ENCODE measurements at regions not wholly inside any gene's neighbourhood (a gene's known extent, or its start where the extent isn't known, plus 50 kb on each side); places are given as distances from the start of the nearest gene placed in this dataset.
"Not testable (repeated sequence)": the region's sequence is repeated elsewhere in the genome, so short reads cannot be mapped to it uniquely, and the experiment has no call there.

- DNase-seq (ENCODE audit: low read depth in 3 of 3, low spot score in 1 of 3), result no peak
Observed at GRCh38 chr14:58981840-58982239, 206.6 kb upstream of the DAAM1 start.

DNA sequence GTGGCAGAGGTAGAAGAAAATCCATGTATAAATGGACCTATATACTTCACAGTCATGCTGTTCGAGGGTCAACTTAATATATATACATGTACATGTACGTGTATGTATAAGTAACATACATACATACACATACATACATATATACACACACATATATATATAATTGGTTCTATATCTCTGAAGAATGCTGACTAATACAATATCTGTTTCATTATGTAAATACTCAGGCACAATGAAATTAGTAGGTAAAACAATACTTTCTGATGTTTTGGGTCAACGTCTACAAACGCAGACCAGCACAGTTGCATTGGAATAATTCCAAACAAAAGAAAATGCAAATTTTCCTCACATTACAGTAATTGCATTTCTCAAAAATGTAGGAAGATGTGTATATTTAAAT is 202.7 kb upstream of the DAAM1 start:
- no peak for DNase-seq (ENCODE audit: low read depth in 3 of 3, low spot score in 1 of 3)

DNA sequence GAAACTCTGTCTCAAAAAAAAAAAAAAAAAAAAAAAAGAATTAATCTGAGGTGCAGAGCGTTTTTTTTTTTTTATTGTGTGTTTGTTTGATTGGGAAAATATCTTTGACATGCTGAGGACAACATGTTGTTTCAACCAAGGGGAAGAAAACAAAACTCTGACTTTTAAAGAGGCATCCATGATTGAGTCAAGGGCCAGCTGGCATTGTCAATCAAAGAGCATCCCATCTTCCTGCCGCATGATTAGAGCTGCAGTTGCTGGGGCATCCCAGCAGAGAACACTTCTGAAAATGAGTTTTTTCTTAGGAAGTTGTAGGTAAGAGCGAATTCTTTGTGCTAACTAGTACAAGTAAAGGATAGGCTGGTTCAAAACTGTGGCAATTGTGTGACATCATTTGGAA is 200.9 kb upstream of the DAAM1 start:
- no peak for DNase-seq (ENCODE audit: low read depth in 3 of 3, low spot score in 1 of 3)

- DNase-seq (ENCODE audit: low read depth in 3 of 3, low spot score in 1 of 3), result no peak
Observed at GRCh38 chr14:58992935-58993334, 195.5 kb upstream of the DAAM1 start.

GRCh38 chr14:58994130-58994529 is 194.3 kb upstream of the DAAM1 start:
- no peak for DNase-seq (ENCODE audit: low read depth in 3 of 3, low spot score in 1 of 3)

DNA sequence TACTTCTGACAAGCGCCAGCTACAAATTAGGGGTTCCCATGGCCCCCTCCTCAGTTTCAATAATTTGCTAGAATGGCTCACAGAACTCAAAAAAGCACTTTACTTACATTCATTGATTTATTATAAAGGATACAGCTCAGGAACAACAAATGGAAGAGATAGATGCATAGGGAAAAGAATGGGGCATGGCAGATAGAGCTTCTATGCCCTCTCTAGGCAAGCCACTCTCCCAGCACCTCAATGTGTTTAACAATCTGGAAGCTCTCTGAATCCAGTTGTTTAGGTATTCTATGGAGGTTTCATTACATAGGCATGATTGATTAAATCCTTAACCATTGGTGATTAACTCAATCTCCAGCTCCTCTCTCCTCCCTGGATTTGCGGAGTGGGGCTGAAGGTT is 184.5 kb upstream of the DAAM1 start:
- no peak for DNase-seq (ENCODE audit: low read depth in 3 of 3, low spot score in 1 of 3)

GRCh38 chr14:59006179-59006578 is 182.3 kb upstream of the DAAM1 start:
- not testable (repeated sequence) for DNase-seq (ENCODE audit: low read depth in 3 of 3, low spot score in 1 of 3)

DNA sequence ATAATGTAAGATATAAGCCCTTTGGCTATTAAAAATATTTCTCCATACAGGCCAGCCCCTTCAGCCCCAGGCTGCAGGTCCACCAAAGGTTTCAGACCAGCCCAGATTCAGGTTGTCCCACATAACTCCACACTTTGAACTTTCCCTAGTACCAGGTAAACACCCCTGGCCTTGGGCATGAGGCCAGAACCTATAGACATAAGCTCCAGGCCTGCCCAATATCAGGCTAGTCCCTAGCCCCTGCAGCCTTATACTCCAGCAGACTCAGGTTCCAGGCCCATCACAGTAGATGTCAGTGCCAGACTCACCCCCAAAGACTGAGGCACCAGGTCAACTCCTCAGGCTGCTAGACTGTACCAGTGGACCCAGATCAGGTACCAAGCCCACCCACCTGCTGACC is 178.5 kb upstream of the DAAM1 start:
- DNase-seq (ENCODE audit: low read depth in 3 of 3, low spot score in 1 of 3), result no peak

GRCh38 chr14:59013672-59014298 is 174.7 kb upstream of the DAAM1 start:
- no peak for DNase-seq (ENCODE audit: low read depth in 3 of 3, low spot score in 1 of 3)

GRCh38 chr14:59015482-59015881 is 173.0 kb upstream of the DAAM1 start:
- no peak for DNase-seq (ENCODE audit: low read depth in 3 of 3, low spot score in 1 of 3)

- no peak for DNase-seq (ENCODE audit: low read depth in 3 of 3, low spot score in 1 of 3)
Observed at GRCh38 chr14:59017285-59017965, 171.0 kb upstream of the DAAM1 start.

DNA sequence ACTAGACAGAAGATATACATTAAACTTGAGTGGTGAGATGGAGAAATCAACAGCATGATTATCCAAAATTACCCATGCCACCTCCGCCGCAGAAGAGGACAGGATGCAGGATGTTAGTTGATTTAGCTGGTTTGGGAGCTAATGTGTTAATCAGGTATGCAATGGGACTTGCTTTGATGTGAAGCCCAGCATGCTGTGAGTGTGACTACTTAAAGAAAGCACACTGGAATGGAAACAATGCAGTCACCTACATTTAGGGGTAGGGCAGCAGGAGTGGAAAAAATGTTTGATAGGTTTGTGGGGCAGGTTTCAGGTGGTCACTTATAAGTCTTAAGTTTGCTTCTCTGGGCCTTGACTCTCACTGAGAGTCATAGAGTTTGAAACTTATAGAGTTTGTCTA is 170.0 kb upstream of the DAAM1 start:
- DNase-seq (ENCODE audit: low read depth in 3 of 3, low spot score in 1 of 3), result no peak

DNA sequence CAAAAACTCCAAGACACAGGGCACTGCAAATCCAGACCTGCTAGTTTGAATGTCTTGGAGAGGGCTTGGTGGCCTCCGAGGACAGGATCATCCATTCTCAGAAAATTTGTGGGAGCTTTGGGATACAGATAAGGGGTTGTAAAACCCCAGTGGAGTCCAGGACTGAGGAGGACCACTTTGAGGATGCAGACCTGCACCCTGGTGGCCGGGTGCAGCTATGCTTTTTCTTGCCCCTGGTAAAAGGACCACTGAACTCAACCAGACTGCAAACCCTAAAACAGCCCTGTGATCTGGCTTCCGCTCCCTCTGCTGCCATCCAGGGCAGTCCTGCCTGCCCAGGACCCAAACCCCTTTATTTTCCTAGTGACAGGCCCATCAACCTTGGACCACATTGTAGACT is 169.5 kb upstream of the DAAM1 start:
- no peak for DNase-seq (ENCODE audit: low read depth in 3 of 3, low spot score in 1 of 3)

DNA sequence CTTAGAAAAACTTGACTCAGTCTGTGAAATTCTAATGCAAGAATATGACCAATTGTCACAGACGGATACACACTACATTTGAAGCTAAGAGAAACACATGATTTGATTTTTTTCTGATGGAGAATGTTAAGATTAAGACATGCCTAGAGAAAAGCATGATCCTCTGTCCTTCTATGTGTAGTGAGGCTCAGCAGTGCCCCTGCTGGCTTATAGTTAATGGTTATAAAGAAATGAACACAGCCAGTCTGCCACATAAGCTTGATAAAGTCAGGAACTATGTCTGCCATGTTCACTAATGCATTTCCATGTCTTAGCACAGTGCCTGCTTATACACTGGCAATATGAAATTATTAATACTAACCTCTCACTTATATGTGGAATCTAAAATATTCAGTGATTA is 168.1 kb upstream of the DAAM1 start:
- no peak for DNase-seq (ENCODE audit: low read depth in 3 of 3, low spot score in 1 of 3)

GRCh38 chr14:59022144-59022543 is 166.3 kb upstream of the DAAM1 start:
- DNase-seq (ENCODE audit: low read depth in 3 of 3, low spot score in 1 of 3), result no peak

DNA sequence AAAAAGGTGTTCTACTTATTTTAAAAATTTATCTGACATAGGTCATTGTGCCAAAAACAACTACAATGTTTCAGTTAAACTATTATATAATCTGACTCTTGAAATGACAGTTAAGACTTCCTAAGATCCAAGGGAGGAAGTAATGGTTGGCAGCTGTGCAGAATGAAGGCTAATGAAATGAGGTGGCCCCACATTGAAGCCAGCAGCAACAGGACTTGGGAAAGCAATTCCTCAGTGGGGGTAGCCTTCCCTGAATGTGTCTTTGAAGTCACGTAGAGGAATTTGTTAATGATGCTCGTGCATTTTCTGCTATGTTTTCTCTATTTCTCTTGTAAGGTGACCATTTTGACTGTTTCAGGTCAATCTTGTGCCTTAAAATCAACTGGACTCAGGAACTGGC is 162.4 kb upstream of the DAAM1 start:
- no peak for DNase-seq (ENCODE audit: low read depth in 3 of 3, low spot score in 1 of 3)

- not testable (repeated sequence) for DNase-seq (ENCODE audit: low read depth in 3 of 3, low spot score in 1 of 3)
Observed at GRCh38 chr14:59026640-59027039, 161.8 kb upstream of the DAAM1 start.

DNA sequence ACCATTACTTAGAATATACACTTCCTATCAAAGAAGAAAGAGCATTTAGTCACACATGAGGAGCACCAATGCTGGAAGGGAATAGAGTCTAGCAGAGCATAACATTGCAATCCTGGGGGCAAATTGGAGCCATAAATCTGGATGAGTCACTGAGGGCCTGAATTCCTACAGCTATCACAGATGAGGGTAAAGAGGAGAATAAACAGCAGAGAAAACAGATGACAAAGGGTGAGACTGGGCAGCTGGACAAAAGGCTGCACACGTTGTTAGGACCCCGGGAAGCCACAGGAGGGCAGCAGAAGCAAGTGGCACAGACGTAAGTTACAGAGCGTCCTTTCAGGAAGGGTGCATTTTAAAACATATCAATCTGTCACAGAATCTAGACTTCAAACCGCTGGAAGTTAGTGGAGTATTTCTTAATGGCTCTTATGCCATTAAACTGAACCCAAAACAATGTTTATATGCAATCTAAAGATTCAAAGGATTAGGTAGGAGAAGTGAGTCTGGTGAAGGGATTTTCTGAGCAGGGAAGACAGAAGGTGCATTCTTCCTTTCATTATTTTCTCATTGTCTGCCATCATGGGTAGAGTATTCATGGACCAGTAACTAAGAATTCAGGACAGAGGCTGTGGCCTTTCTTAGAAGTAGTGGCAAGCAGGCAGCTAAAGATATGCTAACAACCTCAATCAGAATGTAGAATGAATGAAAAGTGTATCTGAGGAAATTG is 159.8 kb upstream of the DAAM1 start:
- no peak for DNase-seq (ENCODE audit: low read depth in 3 of 3, low spot score in 1 of 3)

- no peak for DNase-seq (ENCODE audit: low read depth in 3 of 3, low spot score in 1 of 3)
Observed at GRCh38 chr14:59032826-59033225, 155.6 kb upstream of the DAAM1 start.

GRCh38 chr14:59036134-59036533 is 152.3 kb upstream of the DAAM1 start:
- DNase-seq (ENCODE audit: low read depth in 3 of 3, low spot score in 1 of 3), result no peak

DNA sequence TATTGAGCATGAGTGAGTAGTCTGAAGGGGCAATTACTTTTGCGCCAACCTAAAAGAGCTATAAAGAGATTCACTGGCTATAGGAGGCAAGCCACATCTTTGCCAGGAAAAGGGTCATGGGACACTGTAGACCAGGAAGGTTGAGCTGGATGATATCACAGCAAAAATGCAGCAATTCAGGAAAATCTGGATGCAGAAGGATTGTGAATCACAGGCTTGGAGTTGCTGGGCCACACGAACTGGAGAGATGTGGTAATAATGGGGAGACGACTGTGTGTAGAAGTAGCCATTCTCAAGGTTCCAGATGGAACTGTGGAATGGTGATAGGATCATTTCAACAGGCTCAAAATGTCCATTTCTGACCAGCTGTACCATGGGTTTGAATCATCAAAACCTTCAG is 151.4 kb upstream of the DAAM1 start:
- DNase-seq (ENCODE audit: low read depth in 3 of 3, low spot score in 1 of 3), result no peak

- no peak for DNase-seq (ENCODE audit: low read depth in 3 of 3, low spot score in 1 of 3)
Observed at GRCh38 chr14:59037620-59038019, 150.8 kb upstream of the DAAM1 start.

DNA sequence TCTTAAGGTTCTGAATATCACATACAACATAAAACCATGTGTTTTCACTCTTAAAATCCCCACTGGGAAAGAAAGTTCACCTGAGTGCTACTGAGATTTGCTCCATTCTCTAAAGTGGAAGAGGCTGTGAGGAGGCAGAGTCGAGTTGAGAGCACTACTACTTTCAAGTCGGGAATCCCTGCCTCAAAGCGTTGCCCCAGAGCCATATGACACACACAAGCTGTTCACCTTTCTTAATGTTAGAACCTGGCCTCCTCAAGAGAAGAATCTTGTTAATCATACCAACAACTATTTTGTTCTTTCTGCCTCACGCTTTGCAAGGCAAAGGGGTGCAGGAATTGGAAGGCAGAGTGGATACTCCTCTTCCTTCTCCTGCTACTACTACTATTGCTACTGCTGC is 149.7 kb upstream of the DAAM1 start:
- DNase-seq (ENCODE audit: low read depth in 3 of 3, low spot score in 1 of 3), result no peak

Data from stimulated activated CD4-positive, alpha-beta T cell treated with anti-CD3 and anti-CD28 coated beads, TNF-alpha, amount 100 ng/mL, for 1 hour (primary cell).